IMR-90 (cell line): ENCODE measurements at regions not wholly inside any gene's neighbourhood (a gene's known extent, or its start where the extent isn't known, plus 50 kb on each side); places are given as distances from the start of the nearest gene placed in this dataset.

ENCODE experiments used
- ATAC-seq: fragments of 200-7000 bp; cut with Tn5 transposase; 2 replicates; pipeline ENCODE4 v1.9.1; 2020; ENCODE audit warnings: low read depth, mild to moderate bottlenecking, moderate library complexity
- BruUV-seq: library from RNA; stranded (reverse); fragments of 400-500 nt; replicated peaks from 2 replicates; lab custom pipeline; 2021; lab: Mats Ljungman, UMichigan
- CTCF ChIA-PET: fragments of 300-600 bp; formaldehyde crosslinking; extraction: SDS; loops from one replicate; lab custom pipeline; 2021; ENCODE audit warnings: antibody characterized with exemption; lab: Yijun Ruan, JAX
- POLR2A ChIA-PET: fragments of 300-600 bp; sonication (Branson Sonifier 250); formaldehyde crosslinking; loops from one replicate; lab custom pipeline; 2022; ENCODE audit warnings: antibody characterized with exemption; ENCODE audit not compliant: unreplicated experiment; lab: Charles Lee
- DNase-seq: peaks from one replicate; pipeline ENCODE4 v3.0.0; 2013
- H2AFZ ChIP-seq: replicated peaks from 2 replicates; pipeline ENCODE3; 2013; ENCODE audit warnings: low read length, mild to moderate bottlenecking; ENCODE audit not compliant: poor library complexity
- H2AK5ac ChIP-seq: 2 replicates; pipeline ENCODE4 v1.6.1; 2013; ENCODE audit warnings: low read depth, low read length, inconsistent platforms
- H2AK9ac ChIP-seq: replicated peaks from 2 replicates; pipeline ENCODE3; 2013; ENCODE audit warnings: mild to moderate bottlenecking, low read depth, low read length, moderate library complexity; ENCODE audit not compliant: poor library complexity
- H2BK120ac ChIP-seq: 2 replicates; pipeline ENCODE4 v1.6.1; 2013; ENCODE audit warnings: low read depth, low read length, inconsistent platforms
- H2BK15ac ChIP-seq: 3 replicates; pipeline ENCODE4 v1.6.1; 2013; ENCODE audit warnings: low read depth, low read length, inconsistent platforms
- H2BK20ac ChIP-seq: 2 replicates; pipeline ENCODE4 v1.6.1; 2013; ENCODE audit warnings: low read depth, mild to moderate bottlenecking, inconsistent platforms, low read length, moderate library complexity
- H2BK5ac ChIP-seq: 2 replicates; pipeline ENCODE4 v1.6.1; 2013; ENCODE audit warnings: mild to moderate bottlenecking, low read depth, low read length, inconsistent platforms; ENCODE audit not compliant: poor library complexity, severe bottlenecking
- H3K14ac ChIP-seq: replicated peaks from 2 replicates; pipeline ENCODE4 v1.6.1; 2013; ENCODE audit warnings: low read depth, low read length, inconsistent platforms
- H3K18ac ChIP-seq: 2 replicates; pipeline ENCODE4 v1.6.1; 2013; ENCODE audit warnings: low read depth, low read length, control low read depth
- H3K23ac ChIP-seq: 2 replicates; pipeline ENCODE4 v1.6.1; 2013; ENCODE audit warnings: low read depth, low read length, inconsistent platforms
- H3K27ac ChIP-seq: 2 replicates; pipeline ENCODE4 v1.5.1; 2013; ENCODE audit warnings: mild to moderate bottlenecking, control low read depth, low read length; ENCODE audit not compliant: insufficient read depth
- H3K27me3 ChIP-seq: 2 replicates; pipeline ENCODE4 v1.6.1; 2013; ENCODE audit warnings: low read length; ENCODE audit not compliant: control insufficient read depth, insufficient read depth
- H3K36me3 ChIP-seq: 2 replicates; pipeline ENCODE4 v1.6.1; 2013; ENCODE audit warnings: low read length, mixed read lengths; ENCODE audit not compliant: control insufficient read depth, insufficient read depth
- H3K4ac ChIP-seq: 2 replicates; pipeline ENCODE4 v1.6.1; 2013; ENCODE audit warnings: low read depth, low read length, inconsistent platforms
- H3K4me1 ChIP-seq: 2 replicates; pipeline ENCODE4 v1.6.1; 2013; ENCODE audit warnings: low read length, mixed read lengths; ENCODE audit not compliant: control insufficient read depth, insufficient read depth
- H3K4me2 ChIP-seq: 2 replicates; pipeline ENCODE4 v1.6.1; 2013; ENCODE audit warnings: low read depth, mild to moderate bottlenecking, control low read depth, low read length, moderate library complexity
- H3K4me3 ChIP-seq: 2 replicates; pipeline ENCODE4 v1.5.1; 2013; ENCODE audit warnings: low read depth, mild to moderate bottlenecking, control low read depth, low read length, moderate library complexity; ENCODE audit not compliant: insufficient read depth
- H3K56ac ChIP-seq: 2 replicates; pipeline ENCODE4 v1.6.1; 2013; ENCODE audit warnings: low read length, inconsistent platforms; ENCODE audit not compliant: insufficient read depth; ENCODE audit errors: extremely low read depth
- H3K79me1 ChIP-seq, 2 experiments: 2 replicates each; pipeline ENCODE4 v1.6.1; 2013; ENCODE audit warnings: low read length in 2 of 2, inconsistent platforms in 1 of 2, low read depth in 1 of 2
- H3K9ac ChIP-seq: 2 replicates; pipeline ENCODE4 v1.6.1; 2013; ENCODE audit warnings: low read depth, low read length, control low read depth
- H3K9me1 ChIP-seq: 2 replicates; pipeline ENCODE4 v1.6.1; 2013; ENCODE audit warnings: low read length, inconsistent platforms; ENCODE audit not compliant: insufficient read depth
- H3K9me3 ChIP-seq: 2 replicates; pipeline ENCODE4 v1.6.1; 2013; ENCODE audit warnings: low read length; ENCODE audit not compliant: control insufficient read depth, insufficient read depth
- H4K20me1 ChIP-seq: 2 replicates; pipeline ENCODE4 v1.6.1; 2013; ENCODE audit warnings: low read length, inconsistent platforms; ENCODE audit not compliant: insufficient read depth
- H4K5ac ChIP-seq: 2 replicates; pipeline ENCODE4 v1.6.1; 2013; ENCODE audit warnings: mild to moderate bottlenecking, low read depth, low read length, control low read depth
- H4K8ac ChIP-seq, 2 experiments: 2 replicates each; pipeline ENCODE4 v1.6.1; 2013; ENCODE audit warnings: low read depth in 2 of 2, low read length in 2 of 2, control low read depth in 1 of 2, inconsistent platforms in 1 of 2
- H4K91ac ChIP-seq: 2 replicates; pipeline ENCODE4 v1.6.1; 2013; ENCODE audit warnings: low read depth, low read length, inconsistent platforms; ENCODE audit not compliant: insufficient read depth
- BHLHE40 ChIP-seq: fragments of 150-350 bp; IDR thresholded peaks from 2 replicates; pipeline ENCODE4 v1.6.1; 2016; ENCODE audit warnings: mild to moderate bottlenecking, low read depth, low read length
- CEBPB ChIP-seq: IDR thresholded peaks from 2 replicates; pipeline ENCODE4 v1.6.1; 2012; ENCODE audit warnings: low read depth, low read length, improper control_type of control experiment
- CHD1 ChIP-seq: IDR thresholded peaks from 2 replicates; pipeline ENCODE4 v1.6.1; 2012; ENCODE audit warnings: low read depth, low read length, improper control_type of control experiment
- CTCF ChIP-seq: conservative IDR thresholded peaks from 2 replicates; pipeline ENCODE4 v1.5.1; 2012; ENCODE audit warnings: mild to moderate bottlenecking, low read depth, low read length, improper control_type of control experiment
- FOS ChIP-seq: fragments of 150-350 bp; IDR thresholded peaks from 2 replicates; pipeline ENCODE4 v1.6.1; 2016; ENCODE audit warnings: low read depth, low read length
- MAFK ChIP-seq: IDR thresholded peaks from 2 replicates; pipeline ENCODE4 v1.6.1; 2012; ENCODE audit warnings: low read depth, low read length, improper control_type of control experiment
- MAZ ChIP-seq: IDR thresholded peaks from 2 replicates; pipeline ENCODE4 v1.6.1; 2012; ENCODE audit warnings: low read depth, mild to moderate bottlenecking, low read length, improper control_type of control experiment, moderate library complexity, borderline replicate concordance
- MXI1 ChIP-seq: IDR thresholded peaks from 2 replicates; pipeline ENCODE4 v1.6.1; 2012; ENCODE audit warnings: low read depth, mild to moderate bottlenecking, low read length, moderate library complexity, borderline replicate concordance
- POLR2A ChIP-seq: IDR thresholded peaks from 2 replicates; pipeline ENCODE4 v1.6.1; 2012; ENCODE audit warnings: mild to moderate bottlenecking, low read depth, low read length
- RAD21 ChIP-seq: IDR thresholded peaks from 2 replicates; pipeline ENCODE4 v1.6.1; 2012; ENCODE audit warnings: low read length, improper control_type of control experiment
- RCOR1 ChIP-seq: IDR thresholded peaks from 2 replicates; pipeline ENCODE4 v1.6.1; 2012; ENCODE audit warnings: mild to moderate bottlenecking, low read length, improper control_type of control experiment; ENCODE audit not compliant: insufficient replicate concordance
- SMC3 ChIP-seq: fragments of 150-350 bp; IDR thresholded peaks from 2 replicates; pipeline ENCODE4 v1.6.1; 2016; ENCODE audit warnings: low read depth, mild to moderate bottlenecking, antibody characterized with exemption, low read length, moderate library complexity
- WGBS, 2 experiments: methylation state at CpG; one replicate each; pipeline versions ENCODE4 v1.1.5 to v1.1.7; 2013; ENCODE audit warnings: missing lambda C conversion rate in 2 of 2; ENCODE audit not compliant: insufficient read length in 1 of 2; ENCODE audit errors: extremely low coverage in 2 of 2; 5-methylcytosine and 5-hydroxymethylcytosine counted together
- dilution Hi-C: fragments of 300-500 bp; cut with HindIII; formaldehyde crosslinking; loops from one replicate; pipeline ENCODE4 v1.14.3; 2018; ENCODE audit warnings: low sequenced_read_pairs; ENCODE audit not compliant: unreplicated experiment
- in situ Hi-C: fragments of 300-500 bp; cut with MboI; formaldehyde crosslinking; loops from 3 replicates; pipeline ENCODE4 v1.14.3; 2019; ENCODE audit warnings: low sequenced_read_pairs, inconsistent platforms, mixed read lengths
- intact Hi-C: fragments of 100-400 bp; cut with micrococcal nuclease; formaldehyde crosslinking; loops from 2 replicates; pipeline ENCODE4 v1.10.0; 2022

DNA sequence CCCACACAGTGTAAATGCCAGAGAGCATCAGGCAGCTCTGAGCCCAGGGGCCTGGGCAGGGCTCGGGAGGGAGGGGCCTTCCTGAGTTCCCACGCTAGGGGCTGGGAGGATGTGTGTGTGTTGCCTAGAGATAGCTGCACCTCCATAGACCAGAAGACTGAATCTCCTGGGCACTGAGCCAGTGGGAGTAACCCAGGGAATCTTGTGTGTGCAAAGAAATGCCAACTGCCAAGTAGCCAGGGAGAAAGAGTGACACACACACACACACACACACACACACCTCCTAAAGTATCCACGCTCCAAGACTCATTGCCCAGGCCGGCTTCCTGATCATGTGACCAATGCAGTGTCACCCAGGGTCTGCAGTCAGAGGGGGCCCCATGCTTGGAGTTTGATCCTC, 166.2 kb upstream of the RPL38 start:
- H3K4me3 ChIP-seq, result no peak overlapping the region

More for the DNA sequence above, 166.2 kb upstream of the RPL38 start:
- no peak overlapping the region for H3K14ac ChIP-seq
- no peak overlapping the region for H2BK120ac ChIP-seq
- no peak overlapping the region for H3K27ac ChIP-seq
- in situ Hi-C loops (no loop called here), intact Hi-C loops (no loop called here), dilution Hi-C loops (no loop called here)
- H2BK15ac ChIP-seq, result no peak overlapping the region
- DNase-seq (no peak), ATAC-seq (no peak)
- ChIA-PET CTCF (no interaction called here), POLR2A (no interaction called here)
- H3K9me3 ChIP-seq, result peaks cover 32% of the 10 kb centered on the region
- TF ChIP-seq BHLHE40 (no peak), MAZ (no peak), SMC3 (no peak), POLR2A (no peak), CTCF (no peak), RCOR1 (no peak), RAD21 (no peak), CHD1 (no peak), CEBPB (no peak), FOS (no peak), MXI1 (no peak), MAFK (no peak)
- H2AK9ac ChIP-seq, result no peak overlapping the region
- no peaks in the 10 kb centered on the region for H3K27me3 ChIP-seq
- no peak overlapping the region for H3K23ac ChIP-seq
- H4K5ac ChIP-seq, result no peak overlapping the region
- H3K56ac ChIP-seq, result no peak overlapping the region
- no peak overlapping the region for H2BK20ac ChIP-seq
- no CpG with 5 or more reads among the region's 4 CpGs for WGBS, 2 experiments
- H4K20me1 ChIP-seq, result no peaks in the 10 kb centered on the region
- H3K9ac ChIP-seq, result no peak overlapping the region
- no peaks in the 10 kb centered on the region for H3K79me1 ChIP-seq
- H3K4me2 ChIP-seq, result no peak overlapping the region
- no peak overlapping the region for H2AK5ac ChIP-seq
- no TSS peak for BruUV-seq
- no peak overlapping the region for H3K4ac ChIP-seq
- H3K4me1 ChIP-seq, result no peaks in the 10 kb centered on the region
- H4K91ac ChIP-seq, result no peak overlapping the region
- H3K9me1 ChIP-seq, result no peaks in the 10 kb centered on the region
- no peak overlapping the region for H2AFZ ChIP-seq
- H2BK5ac ChIP-seq, result no peak overlapping the region
- no peak overlapping the region for H4K8ac ChIP-seq
- H3K36me3 ChIP-seq, result no peaks in the 10 kb centered on the region
- no peak overlapping the region for H3K18ac ChIP-seq
